GM06990 (cell line): ENCODE measurements at regions not wholly inside any gene's neighbourhood (a gene's known extent, or its start where the extent isn't known, plus 50 kb on each side); places are given as distances from the start of the nearest gene placed in this dataset.

Experiments
- DNase-seq: peaks from one replicate; pipeline ENCODE4 v3.0.0-alpha.2; 2011; ENCODE audit not compliant: insufficient read length; ENCODE audit errors: extremely low read depth
- H3K27me3 ChIP-seq: replicated peaks from 2 replicates; pipeline ENCODE4 v1.6.0; 2011; ENCODE audit warnings: low read length; ENCODE audit not compliant: control insufficient read depth, insufficient read depth
- H3K36me3 ChIP-seq: 2 replicates; pipeline ENCODE4 v1.5.1; 2011; ENCODE audit warnings: low read length; ENCODE audit not compliant: control insufficient read depth, insufficient read depth
- H3K4me3 ChIP-seq: replicated peaks from 2 replicates; pipeline ENCODE4 v1.5.1; 2011; ENCODE audit warnings: low read depth, mild to moderate bottlenecking, control low read depth, low read length
- TF ChIP-seq, protein P1 (sequence below): IDR thresholded peaks from 2 replicates; pipeline ENCODE4 v1.5.1; 2011; ENCODE audit warnings: low read length, control low read depth, mild to moderate bottlenecking, inconsistent platforms; ENCODE audit not compliant: insufficient read depth, poor library complexity, severe bottlenecking

- Histone ChIP-seq H3K36me3 (no peaks in the 10 kb centered on the region), H3K4me3 (no peak overlapping the region), H3K27me3 (no peaks in the 10 kb centered on the region)
- no peak for DNase-seq
- TF ChIP-seq, protein P1, sequence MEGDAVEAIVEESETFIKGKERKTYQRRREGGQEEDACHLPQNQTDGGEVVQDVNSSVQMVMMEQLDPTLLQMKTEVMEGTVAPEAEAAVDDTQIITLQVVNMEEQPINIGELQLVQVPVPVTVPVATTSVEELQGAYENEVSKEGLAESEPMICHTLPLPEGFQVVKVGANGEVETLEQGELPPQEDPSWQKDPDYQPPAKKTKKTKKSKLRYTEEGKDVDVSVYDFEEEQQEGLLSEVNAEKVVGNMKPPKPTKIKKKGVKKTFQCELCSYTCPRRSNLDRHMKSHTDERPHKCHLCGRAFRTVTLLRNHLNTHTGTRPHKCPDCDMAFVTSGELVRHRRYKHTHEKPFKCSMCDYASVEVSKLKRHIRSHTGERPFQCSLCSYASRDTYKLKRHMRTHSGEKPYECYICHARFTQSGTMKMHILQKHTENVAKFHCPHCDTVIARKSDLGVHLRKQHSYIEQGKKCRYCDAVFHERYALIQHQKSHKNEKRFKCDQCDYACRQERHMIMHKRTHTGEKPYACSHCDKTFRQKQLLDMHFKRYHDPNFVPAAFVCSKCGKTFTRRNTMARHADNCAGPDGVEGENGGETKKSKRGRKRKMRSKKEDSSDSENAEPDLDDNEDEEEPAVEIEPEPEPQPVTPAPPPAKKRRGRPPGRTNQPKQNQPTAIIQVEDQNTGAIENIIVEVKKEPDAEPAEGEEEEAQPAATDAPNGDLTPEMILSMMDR: no peak
These were observed 259.1 kb upstream of the XYLT1 start for GRCh38 chr16:17729820-17730219.

- H3K36me3 ChIP-seq: no peaks in the 10 kb centered on the region
- no peaks in the 10 kb centered on the region for H3K27me3 ChIP-seq
- no peak overlapping the region for H3K4me3 ChIP-seq
- no peak for DNase-seq
- TF ChIP-seq, protein P1: no peak
These were observed 257.4 kb upstream of the XYLT1 start for GRCh38 chr16:17728196-17728595.

DNA sequence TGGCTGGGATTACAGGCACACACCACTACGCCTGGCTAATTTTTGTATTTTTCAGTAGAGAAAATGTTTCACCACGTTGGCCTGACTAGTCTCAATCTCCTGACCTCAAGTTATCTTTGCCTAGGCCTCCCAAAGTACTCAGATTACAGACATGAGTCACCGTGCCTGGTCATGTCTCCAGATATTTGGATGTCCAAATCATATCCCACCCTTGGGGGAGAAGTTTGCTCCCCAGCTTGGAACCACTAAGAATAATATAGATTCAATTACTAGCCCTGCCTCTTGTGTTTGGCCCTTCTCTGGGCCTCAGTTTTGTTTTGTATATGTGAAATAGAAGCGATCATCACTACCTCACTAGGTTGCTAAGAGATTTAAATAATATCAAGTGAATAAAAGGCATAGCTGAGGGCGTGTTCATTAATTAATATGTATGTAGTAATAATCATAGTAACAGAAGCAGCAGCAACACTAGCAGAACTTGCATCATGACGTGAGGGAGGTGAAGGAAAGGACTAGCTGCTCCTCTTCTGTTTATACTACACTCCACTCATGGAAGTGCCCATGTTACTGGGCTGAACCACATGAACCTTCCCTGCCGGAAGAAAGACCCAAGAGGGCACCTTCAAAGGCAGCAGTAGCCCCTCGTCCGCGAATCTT, 253.6 kb upstream of the XYLT1 start:
- H3K36me3 ChIP-seq: no peaks in the 10 kb centered on the region
- TF ChIP-seq, protein P1: no peak
- no peaks in the 10 kb centered on the region for H3K27me3 ChIP-seq
- no peak for DNase-seq
- no peak overlapping the region for H3K4me3 ChIP-seq

- Histone ChIP-seq H3K27me3 (no peaks in the 10 kb centered on the region), H3K36me3 (no peaks in the 10 kb centered on the region), H3K4me3 (no peak overlapping the region)
- no peak for DNase-seq
- TF ChIP-seq, protein P1: no peak
These were observed 252.9 kb upstream of the XYLT1 start for GRCh38 chr16:17723531-17724134.

- Histone ChIP-seq H3K36me3 (no peaks in the 10 kb centered on the region), H3K4me3 (no peak overlapping the region), H3K27me3 (no peaks in the 10 kb centered on the region)
- no peak for DNase-seq
- TF ChIP-seq, protein P1: no peak
These were observed 247.7 kb upstream of the XYLT1 start for GRCh38 chr16:17718495-17718894.

GRCh38 chr16:17705847-17706246, 235.1 kb upstream of the XYLT1 start:
- no peak for DNase-seq

More at GRCh38 chr16:17705847-17706246, 235.1 kb upstream of the XYLT1 start:
- Histone ChIP-seq H3K27me3 (no peaks in the 10 kb centered on the region), H3K36me3 (no peaks in the 10 kb centered on the region), H3K4me3 (no peak overlapping the region)
- TF ChIP-seq, protein P1: no peak
